Astrocyte of the spinal cord (primary cell): ENCODE measurements at regions not wholly inside any gene's neighbourhood (a gene's known extent, or its start where the extent isn't known, plus 50 kb on each side); places are given as distances from the start of the nearest gene placed in this dataset.

Source experiments
- DNase-seq: peaks from one replicate; pipeline ENCODE4 v3.0.0; 2011; ENCODE audit warnings: low read depth, low spot score
- H3K4me3 ChIP-seq: 2 replicates; pipeline ENCODE4 v1.5.1; 2011; ENCODE audit warnings: low read depth, mild to moderate bottlenecking, low read length, moderate library complexity
- in situ Hi-C: cut with HindIII; loops from 2 replicates; pipeline ENCODE4 v1.10.0; 2017; ENCODE audit warnings: low sequenced_read_pairs
- TF ChIP-seq, protein P1 (sequence below): IDR thresholded peaks from 2 replicates; pipeline ENCODE4 v1.5.1; 2012; ENCODE audit warnings: low read depth, mild to moderate bottlenecking, low read length, inconsistent platforms

DNA sequence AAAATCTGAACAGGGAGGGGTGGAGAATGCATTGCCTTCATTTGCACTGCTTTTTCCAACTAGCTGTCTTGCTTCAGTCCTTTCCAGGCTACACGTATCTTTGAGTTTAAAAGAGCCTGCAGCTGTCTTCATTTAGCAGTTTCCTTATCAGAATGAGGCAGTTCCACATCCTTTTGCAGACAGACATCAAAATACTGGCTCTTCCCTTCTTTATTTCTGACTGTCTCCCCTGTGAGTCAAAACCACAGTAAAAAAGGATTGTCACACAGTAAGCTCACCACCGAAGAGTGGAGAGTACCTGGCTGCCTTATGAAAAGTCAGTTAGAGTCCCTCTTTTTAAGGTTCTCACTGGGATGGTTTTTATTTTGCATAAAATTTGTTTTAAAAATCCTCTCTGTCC lies 205.5 kb upstream of the CD96 start:
- in situ Hi-C loops, result no loop called here
- no peak overlapping the region for H3K4me3 ChIP-seq
- TF ChIP-seq, protein P1, sequence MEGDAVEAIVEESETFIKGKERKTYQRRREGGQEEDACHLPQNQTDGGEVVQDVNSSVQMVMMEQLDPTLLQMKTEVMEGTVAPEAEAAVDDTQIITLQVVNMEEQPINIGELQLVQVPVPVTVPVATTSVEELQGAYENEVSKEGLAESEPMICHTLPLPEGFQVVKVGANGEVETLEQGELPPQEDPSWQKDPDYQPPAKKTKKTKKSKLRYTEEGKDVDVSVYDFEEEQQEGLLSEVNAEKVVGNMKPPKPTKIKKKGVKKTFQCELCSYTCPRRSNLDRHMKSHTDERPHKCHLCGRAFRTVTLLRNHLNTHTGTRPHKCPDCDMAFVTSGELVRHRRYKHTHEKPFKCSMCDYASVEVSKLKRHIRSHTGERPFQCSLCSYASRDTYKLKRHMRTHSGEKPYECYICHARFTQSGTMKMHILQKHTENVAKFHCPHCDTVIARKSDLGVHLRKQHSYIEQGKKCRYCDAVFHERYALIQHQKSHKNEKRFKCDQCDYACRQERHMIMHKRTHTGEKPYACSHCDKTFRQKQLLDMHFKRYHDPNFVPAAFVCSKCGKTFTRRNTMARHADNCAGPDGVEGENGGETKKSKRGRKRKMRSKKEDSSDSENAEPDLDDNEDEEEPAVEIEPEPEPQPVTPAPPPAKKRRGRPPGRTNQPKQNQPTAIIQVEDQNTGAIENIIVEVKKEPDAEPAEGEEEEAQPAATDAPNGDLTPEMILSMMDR, result no peak
- DNase-seq, result peak; percentile 15

DNA sequence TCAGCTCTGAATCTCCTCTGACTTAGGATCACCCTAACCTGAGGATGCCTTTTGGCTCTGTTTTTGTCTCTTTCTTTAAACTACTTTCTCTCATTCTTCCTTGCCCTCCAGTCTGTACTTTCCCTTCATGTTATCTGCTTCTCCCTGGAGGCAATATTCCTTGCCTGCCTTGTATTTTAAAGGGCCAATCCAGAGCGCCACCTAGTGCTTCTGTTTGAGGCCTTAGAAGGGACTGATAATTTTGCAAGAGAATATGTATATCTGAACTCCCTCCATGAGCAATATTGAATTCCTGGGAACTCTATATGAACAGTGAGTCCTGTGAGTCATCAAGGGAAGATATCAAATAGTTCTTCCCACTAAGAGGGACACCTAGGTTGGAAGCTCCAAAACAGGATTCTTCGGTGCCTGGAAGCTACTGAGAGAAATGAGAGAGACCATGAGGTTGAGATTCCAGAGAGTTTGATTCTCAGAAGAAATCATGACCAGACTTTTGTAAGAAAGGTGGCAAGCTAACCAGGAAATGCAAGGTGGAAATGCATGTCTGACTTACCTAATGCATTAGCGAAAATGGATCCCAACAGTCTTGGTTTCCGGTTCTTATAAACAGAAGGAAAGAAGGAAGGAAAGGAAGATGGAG lies 203.8 kb upstream of the CD96 start:
- peak; percentile 87 for DNase-seq
- in situ Hi-C loops, result no loop called here
- TF ChIP-seq, protein P1, result peak; percentile 82
- no peak overlapping the region for H3K4me3 ChIP-seq

DNA sequence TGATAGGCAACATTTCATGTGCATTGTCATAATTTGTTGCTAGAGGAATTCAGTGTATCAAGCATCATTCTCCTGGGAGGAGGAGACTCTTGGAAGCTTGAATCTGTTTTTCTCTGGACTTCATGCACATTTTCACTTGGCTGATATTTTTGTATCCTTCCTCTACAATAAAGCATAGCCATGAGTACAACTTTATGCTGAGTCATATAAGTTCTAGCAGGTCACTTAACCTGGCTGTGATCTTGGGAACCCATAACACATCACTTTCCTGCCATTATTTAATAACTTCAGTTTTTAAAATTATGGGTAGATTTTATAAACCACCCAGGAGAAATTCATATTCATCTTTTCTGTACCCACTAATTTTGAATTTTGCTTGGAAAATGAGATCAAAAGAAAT lies 203.0 kb upstream of the CD96 start:
- DNase-seq, result no peak
- TF ChIP-seq, protein P1, result no peak
- no peak overlapping the region for H3K4me3 ChIP-seq
- in situ Hi-C loops, result no loop called here

DNA sequence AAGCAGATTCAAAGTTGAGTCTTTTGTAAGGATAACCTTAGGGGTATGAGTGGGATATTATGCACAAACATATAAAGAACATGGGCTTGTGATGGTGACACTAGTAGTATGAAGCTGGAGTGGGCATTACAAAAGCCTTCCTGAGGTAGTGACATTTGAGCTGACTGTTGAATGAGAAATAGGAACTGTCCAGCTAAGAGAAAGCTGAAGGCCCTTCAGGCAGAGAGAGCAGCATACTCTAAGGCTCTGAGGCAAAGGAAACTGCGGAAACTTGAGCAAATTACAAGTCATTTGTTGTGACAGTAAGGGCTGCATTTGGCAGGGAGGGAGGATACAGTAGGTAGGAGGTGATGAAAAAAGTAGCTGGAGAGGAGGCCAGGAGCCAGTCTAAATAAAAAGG lies 190.7 kb upstream of the CD96 start:
- no peak overlapping the region for H3K4me3 ChIP-seq
- in situ Hi-C loops, result no loop called here
- DNase-seq, result peak; percentile 12
- TF ChIP-seq, protein P1, result no peak

DNA sequence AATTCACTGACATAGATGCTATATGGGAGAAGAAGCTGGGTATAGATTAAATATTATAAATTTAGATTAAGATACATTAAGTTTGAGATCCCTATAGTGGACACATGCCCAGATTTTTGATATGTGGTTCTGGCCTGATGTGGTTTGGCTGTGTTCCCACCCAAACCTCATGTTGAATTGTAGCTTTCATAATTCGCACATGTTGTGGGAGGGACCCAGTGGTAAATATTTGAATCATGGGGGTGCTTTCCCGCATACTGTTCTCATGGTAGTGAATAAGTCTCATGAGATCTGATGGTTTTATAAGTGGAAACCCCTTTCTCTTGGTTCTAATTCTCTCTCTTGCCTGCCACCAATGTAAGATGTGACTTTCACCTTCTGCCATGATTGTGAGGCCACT lies 189.4 kb upstream of the CD96 start:
- no peak for DNase-seq
- in situ Hi-C loops, result no loop called here
- H3K4me3 ChIP-seq, result no peak overlapping the region
- TF ChIP-seq, protein P1, result no peak

DNA sequence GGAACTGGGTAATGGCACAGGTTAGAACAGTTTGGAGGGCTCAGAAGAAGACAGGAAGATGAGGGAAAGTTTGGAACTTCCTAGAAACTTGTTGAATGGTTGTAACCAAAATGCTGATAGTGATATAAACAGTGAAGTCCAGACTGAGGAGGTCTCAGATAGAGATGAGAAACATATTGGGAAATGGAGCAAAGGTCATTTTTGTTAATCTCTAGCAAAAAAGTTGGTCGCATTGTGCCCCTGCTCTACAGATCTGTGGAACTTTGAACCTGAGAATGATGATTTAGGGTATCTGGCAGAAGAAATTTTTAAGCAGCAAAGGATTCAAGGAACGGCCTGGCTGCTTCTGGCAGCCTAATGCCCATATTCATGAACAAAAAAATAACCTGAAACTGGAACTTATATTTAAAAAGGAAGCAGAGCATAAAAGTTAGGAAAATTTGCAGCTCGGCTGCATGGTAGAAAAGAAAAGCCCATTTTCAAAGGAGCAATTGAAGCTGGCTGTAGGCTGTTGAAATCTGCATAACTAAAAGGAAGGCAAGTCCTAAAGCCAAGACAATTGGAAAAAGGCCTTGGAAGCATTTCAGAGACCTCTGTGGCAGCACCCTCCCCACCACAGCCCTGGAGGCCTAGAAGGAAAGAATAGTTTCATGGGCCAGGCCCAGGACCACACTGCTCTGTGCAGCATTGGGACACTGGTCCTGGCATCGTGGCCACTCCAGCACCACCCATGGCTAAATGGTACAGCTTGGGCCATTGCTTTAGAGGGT lies 182.6 kb upstream of the CD96 start:
- in situ Hi-C loops, result no loop called here
- DNase-seq, result no peak
- TF ChIP-seq, protein P1, result no peak
- no peak overlapping the region for H3K4me3 ChIP-seq
